Medulla oblongata (tissue), 1 donor: ENCODE measurements at regions not wholly inside any gene's neighbourhood (a gene's known extent, or its start where the extent isn't known, plus 50 kb on each side); places are given as distances from the start of the nearest gene placed in this dataset.

ENCODE experiments used
- DNase-seq: peaks from one replicate; pipeline ENCODE4 v3.0.0-alpha.2; 2015; ENCODE audit errors: extremely low spot score

DNA sequence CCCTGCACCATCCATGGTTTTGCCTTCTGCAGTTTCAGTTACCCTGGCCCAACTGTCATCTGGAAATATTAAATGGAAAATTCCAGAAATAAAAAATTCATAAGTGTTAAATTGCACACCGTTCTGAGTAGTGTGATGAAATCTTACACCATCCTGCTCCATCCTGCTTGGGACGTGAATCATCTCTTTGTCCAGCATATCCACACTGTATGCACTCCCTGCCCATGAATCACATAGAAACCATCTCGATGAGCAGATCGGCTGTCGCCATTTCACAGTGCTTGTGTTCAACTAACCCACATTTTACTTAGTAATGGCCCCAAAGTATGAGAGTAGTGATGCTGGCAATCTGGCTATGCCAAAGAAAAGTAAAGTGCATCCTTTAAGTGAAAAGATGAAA lies 105.9 kb upstream of the ID4 start:
- DNase-seq = no peak

DNA sequence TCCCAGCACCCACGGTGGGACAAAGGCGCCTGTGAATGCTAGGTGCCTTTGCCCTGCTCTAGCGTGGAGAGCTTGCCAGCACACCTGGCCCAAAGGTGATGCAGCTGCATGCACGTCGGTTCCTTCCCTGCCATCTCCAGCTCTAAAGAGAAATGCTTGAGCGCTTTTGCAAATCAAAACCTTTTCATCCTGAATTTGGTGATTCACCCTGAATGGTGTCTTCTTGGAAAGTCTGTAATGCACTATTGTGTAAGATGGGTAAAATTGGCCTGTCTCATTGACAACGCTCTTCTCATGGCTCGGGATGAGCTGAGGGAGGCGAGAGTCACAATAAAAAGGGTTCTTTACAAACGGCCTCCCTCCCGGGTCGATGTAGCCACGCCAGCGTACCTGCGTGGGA lies 103.1 kb upstream of the ID4 start:
- no peak for DNase-seq

DNA sequence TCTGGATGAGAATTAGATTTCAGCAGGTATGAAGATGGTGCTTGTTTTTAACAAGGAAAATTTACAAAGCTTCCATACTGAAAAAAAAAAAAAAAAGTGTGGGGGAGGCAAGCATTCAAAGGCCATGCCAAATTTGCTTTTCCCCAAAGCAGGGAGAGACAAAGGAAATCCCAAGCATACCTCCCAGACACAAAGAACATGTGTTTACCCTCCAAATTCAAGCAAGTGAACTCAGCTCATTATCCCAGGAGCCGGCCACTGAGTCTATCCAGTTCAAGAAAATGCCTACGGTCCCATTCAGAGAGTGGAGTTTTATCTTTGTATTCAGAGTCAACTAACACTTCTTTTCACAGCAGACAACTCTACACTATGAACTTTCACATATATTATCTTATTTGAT lies 102.7 kb upstream of the ID4 start:
- no peak for DNase-seq

DNA sequence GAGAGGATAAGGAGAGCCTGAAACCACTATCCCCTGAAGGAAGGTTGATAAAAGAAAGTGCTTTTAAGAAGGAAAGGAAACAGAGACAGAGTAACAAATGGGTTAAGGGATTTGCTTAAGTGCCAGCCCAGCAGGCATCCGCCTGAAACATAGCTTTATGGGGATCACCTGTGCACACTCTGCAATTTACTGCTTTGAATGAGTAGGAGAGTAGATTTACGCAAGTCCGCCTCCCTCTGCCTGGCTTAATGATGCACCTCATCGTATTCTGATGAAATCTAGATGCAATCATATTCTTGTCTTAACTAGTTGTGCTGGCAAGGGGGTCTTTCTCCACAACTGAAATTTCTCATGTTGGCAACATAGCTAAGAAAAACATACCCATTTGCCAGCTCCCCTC lies 101.1 kb upstream of the ID4 start:
- DNase-seq = no peak

DNA sequence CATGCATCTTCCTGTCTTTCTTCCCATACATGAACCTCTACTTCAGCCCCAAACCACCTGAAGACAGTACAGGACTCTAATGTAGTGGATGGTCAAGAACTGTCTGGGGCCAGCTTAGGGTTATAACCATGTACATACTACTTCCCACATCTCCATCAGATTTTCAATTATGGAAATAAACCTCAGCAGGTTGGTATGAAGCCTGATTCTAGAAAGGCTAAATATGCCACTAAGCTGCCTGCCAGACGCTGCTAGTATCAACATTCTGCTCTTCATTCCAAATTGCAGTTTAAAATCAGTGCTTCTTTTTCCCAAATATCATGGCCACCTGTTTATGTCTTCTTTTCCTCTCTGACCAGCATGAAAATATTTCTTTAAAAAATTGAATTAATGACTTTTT lies 99.2 kb upstream of the ID4 start:
- DNase-seq = no peak

- DNase-seq = no peak
Observed at GRCh38 chr6:19749722-19750121, 87.4 kb upstream of the ID4 start.

DNA sequence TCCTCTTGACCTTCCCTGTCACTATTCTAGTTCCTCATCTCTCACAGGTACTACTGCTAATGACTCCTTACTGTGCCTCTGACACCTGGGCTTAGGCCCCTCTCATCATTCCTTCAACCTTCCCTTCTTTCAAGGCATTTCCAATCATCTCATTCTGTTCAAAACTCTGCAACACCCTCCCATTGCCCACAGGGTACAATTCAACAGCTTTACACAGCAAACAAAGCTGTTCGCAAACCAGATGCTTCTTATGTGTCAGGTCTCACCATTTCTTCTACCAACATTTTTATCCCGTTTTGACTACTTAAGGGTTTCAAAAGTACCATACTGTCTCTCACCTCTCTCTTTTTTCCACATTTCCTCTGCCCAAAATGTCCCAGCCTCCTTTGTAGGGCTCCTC lies 84.4 kb upstream of the ID4 start:
- DNase-seq = no peak

DNA sequence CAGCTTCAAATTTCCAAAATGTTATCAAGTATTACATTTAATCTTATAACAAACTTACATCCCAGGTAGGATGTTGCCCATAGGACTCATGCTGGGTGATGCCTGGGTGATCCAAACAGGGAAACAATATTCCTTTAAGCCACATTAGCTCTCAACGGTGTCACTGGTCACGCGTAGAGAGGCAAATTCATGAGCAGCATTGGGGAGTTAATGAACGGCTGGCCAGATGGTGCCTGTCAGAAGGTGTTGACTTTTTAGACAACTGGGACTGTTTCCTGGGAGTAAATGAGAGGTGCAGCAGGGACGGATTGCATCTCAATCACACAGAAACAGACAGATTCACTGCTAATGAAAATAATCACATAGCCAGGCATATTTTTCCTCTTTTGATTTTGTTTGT lies 83.3 kb upstream of the ID4 start:
- DNase-seq = no peak

DNA sequence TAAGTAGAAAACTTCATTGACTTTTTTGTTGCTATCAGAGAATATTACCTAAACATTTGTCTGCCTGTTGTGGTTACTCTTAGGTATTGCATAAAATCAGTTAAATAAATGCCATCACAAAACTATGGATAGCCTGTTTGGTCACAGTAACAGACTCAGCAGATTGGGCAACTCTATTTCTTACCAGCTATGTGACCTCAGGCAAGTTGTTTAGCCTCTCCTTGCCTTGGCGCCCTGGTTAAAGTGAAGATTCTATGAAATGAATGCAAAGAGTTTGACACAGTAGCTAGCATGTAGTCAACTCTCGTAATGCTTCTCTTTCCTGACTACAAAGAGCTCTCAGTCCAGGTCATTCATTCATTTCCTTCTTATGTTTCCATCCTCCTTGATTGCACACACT lies 82.5 kb upstream of the ID4 start:
- DNase-seq = no peak

DNA sequence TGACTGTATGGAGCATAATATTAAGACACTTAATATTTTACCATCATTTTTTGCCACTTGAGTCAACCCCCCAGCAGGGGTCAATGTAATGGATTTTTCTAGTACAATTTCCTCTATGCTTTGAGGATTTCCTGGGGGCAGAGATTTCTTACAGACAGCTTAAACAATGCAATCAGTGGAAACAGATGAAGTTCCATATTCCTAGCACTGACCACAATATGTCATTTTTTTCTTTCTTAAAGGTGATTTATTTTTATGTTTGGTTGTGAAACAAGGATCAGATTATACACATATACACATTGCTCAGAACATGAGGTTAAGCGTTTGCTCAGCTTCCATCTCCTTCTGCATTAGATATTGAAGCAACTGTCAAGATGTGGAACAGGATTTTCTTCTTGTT lies 82.0 kb upstream of the ID4 start:
- no peak for DNase-seq

DNA sequence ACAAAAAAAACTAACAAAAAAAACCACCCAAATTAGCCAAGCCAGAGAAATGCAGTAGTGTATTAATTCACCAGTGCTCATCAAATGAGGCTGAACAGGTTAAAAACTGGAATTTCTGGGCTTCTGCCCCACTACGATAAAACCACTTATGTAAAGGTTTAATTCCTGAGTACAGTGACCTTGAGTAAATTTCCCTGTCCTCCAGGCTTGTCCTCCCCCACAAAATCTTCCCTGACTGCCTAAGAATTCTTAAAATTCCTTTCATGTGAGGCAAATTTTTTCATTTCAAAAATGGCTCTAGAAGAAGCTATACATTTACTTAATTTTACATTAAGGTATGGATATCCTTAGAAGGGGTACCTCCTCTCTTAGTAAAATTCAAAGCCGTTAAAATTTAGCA lies 80.1 kb upstream of the ID4 start:
- DNase-seq = no peak

DNA sequence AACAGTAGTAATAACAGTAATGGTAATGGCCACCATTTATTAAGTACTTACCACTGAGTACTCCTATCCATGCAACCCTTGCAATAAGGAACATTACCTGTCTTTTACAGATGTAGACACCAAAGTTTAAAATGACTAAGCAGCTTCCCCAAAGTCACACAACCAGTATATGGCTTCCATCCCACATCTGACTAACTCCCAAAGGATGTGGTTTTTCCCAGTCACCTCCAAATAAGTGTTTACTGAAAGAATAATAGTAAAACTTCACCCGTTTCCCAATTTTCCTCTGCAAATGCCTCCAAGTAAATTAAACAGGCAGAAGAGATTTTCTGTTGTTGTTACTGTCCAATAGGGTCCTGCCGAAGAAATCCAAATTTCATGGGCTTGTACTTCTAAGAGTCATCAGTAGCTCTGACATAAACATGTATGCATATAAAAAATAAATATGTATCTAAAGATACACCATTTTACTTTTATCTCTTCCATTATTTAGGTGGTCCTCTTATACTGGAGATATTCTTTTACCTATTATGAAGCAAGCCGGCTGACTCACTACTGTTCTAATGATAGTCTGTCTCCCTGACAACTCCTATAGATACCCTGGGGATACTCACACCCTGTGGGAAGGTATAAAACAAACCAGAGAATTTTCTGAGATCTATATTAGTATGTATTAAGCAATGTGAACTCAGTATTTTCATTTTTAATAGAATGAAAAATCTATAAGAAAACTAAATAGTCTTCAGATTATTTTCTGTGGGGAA lies 77.9 kb upstream of the ID4 start:
- no peak for DNase-seq

- DNase-seq = no peak
Observed at GRCh38 chr6:19761121-19761520, 76.0 kb upstream of the ID4 start.

DNA sequence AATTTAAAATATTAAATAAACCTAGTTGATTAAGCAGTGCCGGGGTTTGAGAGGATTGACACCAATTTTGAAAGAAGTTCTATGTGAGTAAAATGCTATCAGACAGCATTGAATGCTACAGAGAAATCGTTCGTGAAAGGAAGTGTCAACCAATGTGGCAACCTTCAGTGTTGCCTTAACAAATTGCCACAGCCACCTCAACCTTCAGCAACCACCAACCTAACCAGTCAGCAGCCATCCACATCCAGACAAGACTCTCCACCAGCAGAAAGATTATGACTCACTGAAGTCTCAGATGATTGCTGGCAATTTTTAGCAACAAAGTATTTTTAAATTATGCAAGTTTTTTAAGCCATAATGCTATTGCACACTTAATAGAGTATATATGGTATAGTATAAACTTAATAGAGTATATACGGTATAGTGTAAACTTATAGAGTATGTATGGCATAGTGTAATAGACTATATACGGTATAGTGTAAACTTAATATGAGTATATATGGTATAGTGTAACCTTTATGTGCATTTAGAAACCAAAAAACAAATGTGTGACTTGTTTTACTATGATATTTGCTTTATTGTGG lies 65.3 kb upstream of the ID4 start:
- DNase-seq = no peak

- DNase-seq = no peak
Observed at GRCh38 chr6:19772891-19773290, 64.3 kb upstream of the ID4 start.

- DNase-seq = no peak
Observed at GRCh38 chr6:19781269-19781668, 55.9 kb upstream of the ID4 start.

DNA sequence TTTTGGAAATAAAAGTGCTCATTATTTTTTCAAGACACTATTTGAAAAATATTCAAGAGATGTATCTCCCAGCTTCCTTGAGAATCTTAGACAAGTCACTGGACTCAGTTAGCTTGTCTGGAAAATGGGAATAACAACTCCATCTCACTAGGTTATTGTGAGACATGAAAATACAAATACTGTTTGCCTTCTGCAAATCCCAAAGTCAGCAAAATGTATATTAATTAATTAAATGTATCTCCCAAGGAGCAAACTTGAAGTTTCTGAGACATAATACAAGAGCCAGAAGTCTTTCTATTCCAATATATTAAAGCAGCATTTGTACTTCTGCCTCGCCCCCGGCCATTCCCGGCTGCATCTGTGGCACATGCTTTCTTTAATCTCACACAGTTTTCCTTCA lies 54.6 kb upstream of the ID4 start:
- DNase-seq = no peak
